ENCODE measurements at regions not wholly inside any gene's neighbourhood (a gene's known extent, or its start where the extent isn't known, plus 50 kb on each side); places are given as distances from the start of the nearest gene placed in this dataset.
"Not testable (repeated sequence)": the region's sequence is repeated elsewhere in the genome, so short reads cannot be mapped to it uniquely, and the experiment has no call there.

DNA sequence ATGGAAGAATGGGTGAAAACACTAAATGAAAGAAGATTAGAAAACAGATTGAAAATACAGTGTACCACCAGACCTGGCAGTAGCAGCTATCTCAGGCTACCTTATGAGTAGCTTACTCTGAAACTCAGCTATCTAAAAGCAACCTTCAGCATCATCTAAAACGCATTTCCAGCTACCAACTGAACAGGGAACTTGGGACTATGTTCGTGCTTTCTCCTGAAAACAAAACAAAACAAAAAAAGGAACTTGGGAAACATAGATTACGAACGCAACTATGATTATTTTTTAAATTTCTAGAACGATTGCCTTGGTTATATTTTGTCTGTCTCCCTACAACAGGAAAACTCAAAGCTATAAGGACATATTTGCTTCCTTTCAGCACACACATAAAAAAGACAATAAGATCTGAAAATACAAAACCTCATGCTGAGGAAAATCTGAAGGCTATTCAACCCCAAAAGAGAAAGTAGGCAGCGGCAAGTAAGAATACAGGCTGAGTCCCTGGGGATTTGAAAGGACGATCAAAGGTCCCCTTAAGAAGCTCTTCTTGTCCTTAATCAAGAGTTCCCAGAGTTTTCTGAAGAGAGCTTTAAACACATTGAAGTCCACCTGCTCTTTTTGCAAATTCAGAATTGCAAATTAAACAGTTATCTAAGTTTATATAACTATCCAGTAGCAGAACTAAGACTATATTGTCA lies 53.4 kb downstream of the OR2K2 start:
- DNase-seq: no peak

DNA sequence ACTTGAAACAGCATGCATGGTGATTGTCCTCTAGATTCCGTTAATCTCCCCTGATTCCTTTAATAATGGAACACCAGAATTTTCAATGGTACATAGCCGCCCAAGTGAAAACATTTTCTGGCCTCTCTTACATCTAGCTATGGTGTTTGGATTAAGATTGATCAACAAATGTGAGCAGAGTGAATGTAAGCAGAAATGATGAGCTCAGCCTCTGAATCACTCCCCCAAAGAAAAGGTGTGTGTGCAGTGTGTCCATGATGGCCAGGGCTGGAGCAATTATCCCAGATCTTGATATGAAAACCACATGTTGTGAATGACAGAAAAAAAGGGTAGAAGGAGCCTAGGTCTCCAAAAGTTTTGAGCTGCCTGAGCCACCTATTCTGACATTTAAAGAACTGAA lies 55.3 kb downstream of the OR2K2 start:
- no peak for DNase-seq

DNA sequence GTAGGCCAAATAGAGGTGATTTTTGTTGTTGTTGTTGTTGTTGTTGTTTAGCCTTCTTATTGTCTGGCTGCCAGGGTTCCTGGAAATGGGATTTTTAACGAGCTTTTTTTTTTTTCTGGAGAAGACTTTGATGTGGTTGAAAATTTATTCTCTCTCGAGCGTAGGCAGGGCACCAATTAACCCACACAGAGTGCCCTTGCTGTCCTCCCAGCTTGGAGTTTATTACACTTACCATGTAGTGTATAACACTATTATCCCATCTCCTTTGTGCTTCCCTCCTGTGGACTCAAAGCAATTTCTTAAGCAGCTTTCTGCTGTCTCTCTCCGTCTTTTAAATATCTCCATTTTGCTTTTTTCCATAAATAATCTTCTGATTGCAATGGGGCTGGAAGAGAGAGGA lies 57.4 kb downstream of the OR2K2 start:
- no peak for DNase-seq

DNA sequence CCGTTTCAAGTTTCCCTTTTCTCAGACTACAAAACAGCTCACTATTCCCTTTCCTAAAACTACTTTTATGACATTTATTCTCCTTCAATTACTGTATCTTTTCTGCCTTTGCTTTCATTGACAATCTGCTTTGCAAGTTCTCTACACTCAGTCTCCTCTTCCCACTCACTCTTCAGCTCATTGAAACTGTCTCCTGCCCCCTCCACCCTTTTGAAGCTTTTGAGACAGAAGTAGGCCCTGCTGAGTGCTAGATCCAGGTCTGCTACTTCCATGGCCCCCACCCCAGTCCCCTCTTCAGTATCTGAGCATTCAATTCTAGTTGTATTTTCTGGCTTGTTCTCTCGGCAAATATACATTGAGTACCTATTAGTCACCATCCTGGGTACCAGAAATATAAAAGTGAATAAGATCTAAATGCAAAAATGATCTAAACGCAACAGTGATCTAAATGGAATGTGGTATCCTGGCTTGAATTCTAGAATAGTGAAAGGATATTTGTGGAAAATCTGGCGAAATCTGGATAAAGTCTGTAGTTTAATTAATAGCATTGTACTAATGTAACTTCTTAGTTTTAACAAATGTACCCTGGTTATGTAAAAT lies 58.4 kb downstream of the OR2K2 start:
- peak; percentile 48 for DNase-seq

DNA sequence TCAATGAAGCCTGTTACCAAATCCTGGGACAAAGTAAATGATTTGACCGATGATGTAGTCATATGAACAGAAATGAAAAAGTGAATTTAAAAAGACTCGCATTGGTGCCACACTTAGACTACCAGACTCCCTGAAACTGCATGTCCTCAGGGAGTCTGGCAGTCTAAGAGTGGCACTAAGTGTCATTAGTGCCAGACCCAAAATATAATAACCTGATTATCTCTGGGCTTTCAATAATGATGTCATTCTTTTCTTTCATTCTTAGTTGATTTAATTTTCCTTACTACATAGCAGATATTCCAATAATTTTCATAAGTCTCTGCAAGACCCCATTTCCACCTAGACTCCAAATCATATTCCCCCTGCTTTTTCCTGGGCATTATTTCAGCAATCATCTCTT lies 59.0 kb downstream of the OR2K2 start:
- DNase-seq: no peak

DNA sequence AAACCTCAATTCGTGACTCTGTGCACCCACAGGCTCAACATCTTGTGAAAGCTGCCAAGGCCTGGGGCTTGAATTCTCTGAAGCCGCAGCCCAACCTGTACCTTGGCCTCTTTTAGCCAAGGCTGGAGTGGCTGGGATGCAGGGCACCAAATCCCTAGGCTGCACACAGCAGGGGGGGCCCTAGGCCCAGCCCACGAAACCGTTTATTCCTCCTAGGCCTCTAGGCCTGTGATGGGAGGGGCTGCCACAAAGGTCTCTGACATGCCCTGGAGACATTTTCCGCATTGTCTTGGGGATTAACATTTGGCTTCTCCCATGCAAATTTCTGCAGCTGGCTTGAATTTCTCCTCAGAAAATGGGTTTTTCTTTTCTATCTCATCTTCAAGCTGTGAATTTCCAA lies 64.0 kb downstream of the OR2K2 start:
- not testable (repeated sequence) for DNase-seq

DNA sequence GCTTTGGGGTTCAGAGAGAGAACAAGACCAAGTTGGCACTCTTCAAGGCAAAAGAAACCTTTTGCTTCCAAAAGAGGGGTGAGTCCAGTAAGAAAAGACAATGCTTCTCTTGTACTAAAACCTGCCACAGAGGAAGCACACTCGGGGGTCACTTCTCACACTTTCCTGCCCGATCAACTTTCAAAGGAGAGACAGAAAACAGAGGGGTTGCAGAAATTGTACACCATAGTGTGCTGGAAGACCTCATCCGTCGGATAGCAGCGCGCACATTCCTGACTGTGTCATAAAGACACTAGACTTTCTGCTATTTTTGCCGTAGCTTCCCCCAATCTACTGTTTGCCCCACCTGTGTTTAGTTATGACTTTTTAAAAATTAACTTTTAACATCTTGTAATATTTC lies 66.9 kb downstream of the OR2K2 start:
- no peak for DNase-seq

DNA sequence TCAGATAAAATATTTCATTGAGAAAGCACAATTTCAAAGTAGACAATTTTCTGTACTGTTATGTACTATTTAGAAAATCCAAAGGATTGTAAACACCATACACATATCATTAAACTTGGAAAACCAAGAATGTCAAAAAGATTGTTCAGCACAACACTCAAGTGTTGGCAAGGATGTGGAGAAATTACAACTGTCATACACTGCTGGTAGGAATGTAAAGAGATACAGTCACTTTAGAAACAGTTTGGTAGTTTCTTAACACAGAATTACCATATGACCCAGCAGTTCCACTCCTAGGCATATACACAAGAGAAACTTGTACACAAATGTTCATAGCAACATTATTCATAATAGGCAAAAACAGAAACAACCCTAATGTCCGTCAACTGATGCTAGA lies 71.2 kb downstream of the OR2K2 start:
- DNase-seq: no peak

DNA sequence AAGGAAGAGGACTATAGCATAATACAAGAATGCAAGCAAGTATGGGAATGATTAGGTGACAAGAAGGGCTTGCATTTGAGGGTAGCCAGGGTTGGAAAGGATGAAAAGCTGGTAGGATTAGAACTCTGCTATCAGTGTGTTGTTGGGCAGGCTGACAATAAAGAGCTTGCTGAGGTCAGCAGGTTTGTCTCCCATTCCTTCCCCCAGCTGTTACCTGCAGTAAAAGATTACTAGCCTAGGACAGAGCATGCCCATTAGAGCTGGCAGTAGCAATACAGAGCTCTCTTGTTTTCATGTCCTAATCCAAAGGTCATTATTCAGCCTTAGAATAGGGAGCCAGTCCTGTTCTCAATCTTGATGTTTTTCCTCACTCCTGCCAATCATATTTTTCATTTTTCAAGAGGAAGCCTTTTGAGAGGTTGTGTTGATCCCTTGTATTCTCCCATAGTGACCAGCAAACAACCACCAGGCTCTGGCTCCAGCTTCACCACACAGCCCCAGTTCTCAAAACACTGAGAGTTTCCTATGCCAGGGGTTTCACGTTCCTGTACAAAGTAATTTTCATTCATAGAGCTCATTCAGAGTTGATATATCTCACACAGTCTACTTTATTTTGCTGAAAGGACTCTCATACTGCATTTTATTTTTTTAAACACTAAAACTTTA lies 71.7 kb downstream of the OR2K2 start:
- DNase-seq: no peak

DNA sequence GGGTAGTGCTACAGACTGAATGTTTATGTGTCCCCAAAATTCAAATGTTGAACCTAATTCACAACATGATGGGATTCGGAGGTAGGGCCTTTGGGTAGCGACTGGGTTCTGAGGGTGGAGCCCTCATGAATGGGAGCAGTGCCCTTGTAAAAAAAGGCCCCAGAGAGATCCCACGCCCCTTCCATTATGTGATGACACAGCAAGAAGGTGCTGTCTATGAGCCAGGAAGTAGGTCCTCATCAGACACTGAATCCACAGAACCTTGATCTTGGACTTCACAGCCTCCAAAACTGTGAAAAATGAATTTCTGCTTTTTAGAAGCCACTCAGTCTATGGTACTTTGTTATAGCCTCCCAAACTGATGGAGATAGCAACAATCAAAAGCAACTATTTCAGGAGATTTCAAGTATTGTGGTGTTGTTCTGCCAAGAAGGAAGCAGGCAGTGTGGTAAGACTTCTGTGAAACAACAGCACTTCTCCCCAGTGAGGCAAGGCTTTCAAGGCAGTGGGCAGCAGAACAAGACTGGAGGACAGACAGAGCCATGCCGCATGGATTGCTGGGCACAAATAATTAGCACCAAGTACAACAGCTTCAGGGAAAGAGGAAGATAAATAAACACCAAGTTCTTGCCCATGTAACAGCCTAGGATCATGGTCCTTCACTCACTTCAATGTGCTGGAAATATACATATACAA lies 76.1 kb downstream of the OR2K2 start:
- DNase-seq: no peak

DNA sequence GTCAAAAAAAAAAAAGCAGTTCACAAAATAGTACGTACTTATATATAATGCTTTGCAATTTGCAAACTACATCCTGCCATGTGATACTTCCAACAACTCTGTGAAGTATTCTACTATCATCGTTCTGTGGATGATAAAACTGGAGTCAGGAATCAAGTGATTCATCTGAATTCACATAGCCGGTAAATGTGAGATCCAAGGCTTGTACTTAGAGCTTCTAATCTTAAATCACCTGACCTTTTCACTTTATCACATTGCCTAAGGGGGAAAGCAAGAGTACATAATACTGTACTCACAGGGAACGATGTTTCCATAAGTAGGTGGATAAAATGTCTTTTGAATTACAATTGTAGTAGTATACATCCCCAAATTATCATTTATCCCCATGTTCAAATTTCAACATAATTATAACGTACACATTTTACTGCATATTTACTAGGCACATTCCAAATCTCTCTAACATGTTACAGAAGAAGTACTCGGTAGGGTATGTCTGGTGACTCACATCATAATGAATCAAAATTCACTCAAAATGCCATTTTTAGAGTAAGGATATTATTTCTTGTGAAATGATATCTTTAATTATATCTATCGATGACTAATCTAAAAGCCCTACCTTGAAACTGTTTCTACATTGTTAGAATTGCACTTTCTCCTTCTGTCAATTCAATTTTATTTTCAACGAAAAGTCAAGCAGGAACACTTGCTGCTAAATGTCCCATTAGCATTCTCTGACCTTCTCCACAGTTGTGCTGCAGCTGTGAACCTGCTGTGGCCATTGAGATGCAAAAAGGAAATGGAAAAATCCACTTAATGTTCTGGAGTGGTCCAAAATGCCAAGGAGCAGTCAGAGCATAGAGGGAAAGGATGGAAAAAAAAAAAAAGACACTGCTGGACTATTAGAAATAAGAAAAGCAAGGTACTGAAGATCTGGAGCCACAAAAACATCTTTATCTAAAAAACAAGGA lies 78.9 kb downstream of the OR2K2 start:
- DNase-seq: no peak

DNA sequence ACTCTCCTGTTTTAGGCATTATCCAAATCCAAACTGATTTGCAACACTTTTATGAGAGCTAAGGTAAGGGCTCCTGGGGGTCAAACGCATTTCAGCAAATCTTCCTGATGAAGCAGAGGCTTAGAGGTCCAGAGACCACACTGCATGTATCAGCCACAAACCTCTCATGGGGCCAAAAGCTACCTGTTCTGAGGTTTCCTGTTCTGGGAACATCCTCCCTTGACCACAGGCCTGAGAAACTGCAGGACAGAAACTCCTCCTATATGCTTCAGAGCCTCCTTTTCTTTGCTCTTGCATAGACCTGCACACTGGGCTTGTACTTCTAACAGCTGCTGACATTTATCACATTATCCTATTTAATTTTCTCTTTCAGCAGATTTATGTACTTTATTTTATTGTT lies 92.6 kb downstream of the OR2K2 start:
- DNase-seq: no peak

DNA sequence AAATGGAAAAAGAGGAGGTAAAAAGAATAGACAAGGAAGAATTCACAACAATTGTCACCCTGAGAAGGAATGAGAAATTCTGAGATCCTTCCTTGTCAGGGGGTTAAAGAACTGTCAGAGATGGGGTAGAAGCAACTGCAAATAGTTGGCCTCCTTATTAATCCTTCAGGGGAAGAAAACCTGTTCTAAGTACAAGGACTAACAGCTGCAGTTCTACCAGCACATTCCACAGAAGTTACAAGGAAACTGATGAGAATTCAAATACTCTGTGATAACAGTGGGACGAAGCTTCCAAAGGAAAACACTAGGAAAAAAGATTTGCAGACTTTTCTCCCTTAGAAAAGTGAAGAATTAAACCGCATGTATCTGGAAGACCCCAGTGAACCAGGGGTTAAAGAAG lies 93.7 kb downstream of the OR2K2 start:
- no peak for DNase-seq

DNA sequence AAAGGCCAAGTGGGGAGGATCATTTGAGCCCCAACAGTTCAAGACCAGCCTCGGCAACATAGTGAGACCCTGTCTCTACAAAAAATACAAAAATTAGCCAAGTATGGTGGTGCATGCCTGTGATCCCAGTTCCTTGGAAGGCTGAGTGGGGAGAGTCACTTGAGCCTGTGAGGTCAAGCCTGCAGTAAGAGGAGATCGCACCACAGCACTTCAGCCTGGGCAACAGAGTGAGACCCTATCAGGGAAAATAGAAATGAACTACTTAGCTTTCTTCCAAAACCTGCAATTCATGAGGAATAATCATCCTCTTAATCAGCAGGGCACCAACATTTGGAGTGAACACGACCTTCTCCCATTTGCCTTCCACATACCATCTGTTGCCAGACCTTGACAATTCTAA lies 96.1 kb downstream of the OR2K2 start:
- no peak for DNase-seq

DNA sequence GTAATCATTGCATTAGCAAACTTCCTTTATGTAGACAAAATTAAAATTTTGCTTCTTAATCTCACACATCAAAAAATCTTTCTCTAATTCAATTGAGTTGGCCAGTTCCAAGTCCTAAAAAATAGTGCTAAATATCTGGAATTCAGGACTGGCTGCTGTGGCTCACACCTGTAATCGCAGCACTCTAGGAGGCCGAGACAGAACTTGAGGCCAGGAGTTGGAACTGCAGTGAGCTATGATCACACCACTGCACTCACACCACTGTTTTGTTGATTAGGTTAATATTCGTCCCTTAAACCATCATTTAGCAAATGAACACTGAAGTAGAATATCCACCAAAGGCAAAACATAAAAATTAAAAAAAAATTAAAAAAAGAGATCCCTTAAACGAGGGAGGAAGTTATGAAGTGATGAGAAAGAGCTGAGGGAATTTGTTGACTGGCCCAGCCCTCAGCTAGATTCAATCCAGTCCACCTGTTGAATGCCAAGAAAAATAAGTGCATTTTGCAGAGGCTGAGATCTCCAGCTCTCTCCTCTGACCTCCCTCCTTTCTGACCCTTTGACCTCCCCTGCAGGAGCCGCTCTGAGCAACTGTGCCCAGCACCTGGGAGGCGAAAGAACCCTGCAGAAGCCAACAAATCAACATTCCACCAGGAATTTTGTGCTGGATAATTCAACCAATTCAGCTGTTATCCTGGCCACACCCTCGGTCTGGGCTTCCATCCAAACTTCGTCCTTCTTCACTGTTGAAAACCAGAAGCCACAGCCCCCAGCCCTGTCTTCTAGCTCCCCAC lies 96.8 kb downstream of the OR2K2 start:
- DNase-seq: no peak

DNA sequence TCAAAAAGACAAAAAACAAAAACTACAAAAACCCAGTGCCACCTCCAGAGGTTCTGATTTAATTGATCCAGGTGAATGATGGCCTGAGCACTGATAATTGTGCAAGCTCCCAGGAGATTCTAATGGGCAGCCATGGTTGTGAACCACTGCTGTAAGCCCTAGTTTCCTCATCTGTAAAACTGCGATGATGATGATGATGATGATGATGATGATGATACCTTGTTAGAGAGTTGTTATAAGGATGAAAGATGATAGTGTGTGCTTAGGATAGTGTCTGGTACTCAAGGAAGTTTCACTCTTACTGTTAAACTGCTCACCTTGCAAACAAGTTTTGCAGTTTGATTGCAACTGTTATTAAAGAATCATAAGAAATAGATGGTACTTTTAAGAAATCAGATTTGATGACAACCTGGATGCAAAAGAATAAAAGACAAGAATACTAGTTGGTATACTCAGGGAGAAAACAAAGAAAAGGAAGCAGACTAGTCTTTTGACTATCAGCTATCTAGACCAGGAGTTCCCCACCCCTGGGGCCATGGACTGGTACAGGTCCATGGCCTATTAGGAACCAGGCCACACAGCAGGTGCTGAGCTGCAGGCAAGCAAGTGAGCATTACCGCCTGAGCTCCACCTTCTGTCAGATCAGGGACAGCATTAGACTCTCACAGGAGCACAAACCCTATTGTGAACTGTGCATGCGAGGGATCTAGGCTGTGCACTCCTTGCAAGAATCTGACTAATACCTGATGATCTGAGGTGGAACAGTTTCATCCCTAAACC lies 98.0 kb downstream of the OR2K2 start:
- no peak for DNase-seq

DNA sequence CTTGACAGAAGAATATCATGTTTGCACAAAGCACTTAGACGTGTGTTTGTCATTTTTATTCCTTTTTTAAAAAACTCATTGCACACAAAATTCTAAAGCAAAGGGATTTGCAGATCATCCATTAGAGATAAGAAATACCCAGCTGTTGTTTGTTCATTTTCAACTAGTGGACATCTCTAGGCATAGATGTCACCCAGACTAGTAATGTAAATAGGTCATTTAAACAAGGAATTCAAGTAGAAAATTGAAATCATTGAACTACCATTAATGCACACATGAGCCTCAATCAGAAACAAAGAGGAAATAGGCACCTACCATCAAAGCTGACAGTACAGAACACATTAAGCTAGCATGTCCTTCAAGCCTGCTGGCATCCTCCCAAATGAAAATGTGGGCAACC lies 107.3 kb downstream of the OR2K2 start:
- no peak for DNase-seq

DNA sequence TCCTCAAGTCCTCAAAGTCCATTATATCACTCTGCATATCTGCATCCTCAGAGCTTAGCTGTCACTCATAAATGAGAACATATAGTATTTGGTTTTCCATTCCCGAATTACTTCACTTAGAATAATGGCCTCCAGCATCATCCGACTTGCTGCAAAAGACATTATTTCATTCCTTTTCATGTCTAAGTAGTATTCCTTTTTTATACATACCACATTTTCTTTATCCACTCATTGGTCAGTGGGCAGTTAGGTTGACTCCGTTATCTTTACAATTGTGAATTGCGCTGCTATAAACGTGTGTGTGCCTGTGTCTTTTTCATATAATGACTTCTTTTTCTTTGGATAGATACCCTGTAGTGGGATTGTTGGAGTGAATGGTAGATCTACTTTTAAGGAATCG lies 117.2 kb downstream of the OR2K2 start:
- no peak for DNase-seq

DNA sequence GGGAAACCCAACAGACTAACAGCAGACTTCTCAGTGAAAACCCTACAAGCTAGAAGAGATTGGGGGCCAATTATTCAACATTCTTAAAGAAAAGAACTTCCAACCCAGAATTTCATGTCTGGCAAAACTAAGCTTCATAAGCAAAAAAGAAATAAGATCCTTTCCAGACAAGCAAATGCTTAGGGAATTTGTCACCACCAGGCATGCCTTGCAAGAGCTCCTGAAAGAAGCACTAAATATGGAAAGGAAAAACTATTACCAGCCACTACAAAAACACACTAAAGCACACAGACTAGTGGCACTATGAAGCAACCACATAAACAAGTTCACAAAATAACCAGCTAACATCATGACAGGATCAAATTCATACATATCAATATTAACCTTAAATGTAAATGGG lies 131.1 kb downstream of the OR2K2 start:
- DNase-seq: peak; percentile 21

DNA sequence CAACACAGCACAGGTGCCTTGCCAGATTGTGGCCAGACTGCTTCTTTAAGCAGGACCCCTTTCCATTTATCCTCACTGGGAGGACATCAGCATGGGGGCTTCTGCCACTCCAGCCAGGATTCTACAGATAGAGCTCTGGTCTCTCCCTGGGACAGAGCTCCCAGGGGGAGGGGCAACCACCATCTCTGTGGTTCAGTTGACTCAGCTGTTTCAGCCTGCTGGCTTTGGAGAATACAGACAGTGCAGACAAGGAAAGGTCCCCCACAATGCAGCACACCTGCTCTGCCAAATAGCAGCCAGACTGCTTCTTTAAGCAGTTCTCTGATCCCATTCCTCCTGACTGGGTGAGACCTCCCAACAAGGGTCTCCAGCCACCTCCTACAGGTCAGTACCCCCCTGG lies 132.8 kb downstream of the OR2K2 start:
- DNase-seq: no peak

DNA sequence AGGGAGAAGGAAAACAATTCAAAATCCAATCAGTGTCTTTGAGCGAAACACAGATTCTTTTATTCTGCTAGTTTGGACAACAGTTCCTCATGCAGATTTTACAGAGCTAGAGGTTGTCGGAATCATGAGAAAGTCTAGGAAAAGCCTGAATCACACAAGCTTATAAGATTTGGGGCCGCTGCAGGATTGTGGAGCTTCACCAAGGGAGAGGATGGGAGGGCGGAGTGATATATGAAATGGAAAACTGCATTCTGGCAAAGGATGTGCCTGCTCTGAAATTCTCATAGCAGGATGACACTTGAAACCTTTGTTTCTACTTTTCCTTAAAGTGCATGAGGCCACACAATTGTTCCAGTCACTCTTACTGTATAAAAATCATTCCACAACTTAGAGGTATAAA lies 134.3 kb downstream of the OR2K2 start:
- DNase-seq: no peak

Measured in HCEC 1CT (cell line).